ENCODE measurements at regions not wholly inside any gene's neighbourhood (a gene's known extent, or its start where the extent isn't known, plus 50 kb on each side); places are given as distances from the start of the nearest gene placed in this dataset.
"Not testable (repeated sequence)": the region's sequence is repeated elsewhere in the genome, so short reads cannot be mapped to it uniquely, and the experiment has no call there.

DNA sequence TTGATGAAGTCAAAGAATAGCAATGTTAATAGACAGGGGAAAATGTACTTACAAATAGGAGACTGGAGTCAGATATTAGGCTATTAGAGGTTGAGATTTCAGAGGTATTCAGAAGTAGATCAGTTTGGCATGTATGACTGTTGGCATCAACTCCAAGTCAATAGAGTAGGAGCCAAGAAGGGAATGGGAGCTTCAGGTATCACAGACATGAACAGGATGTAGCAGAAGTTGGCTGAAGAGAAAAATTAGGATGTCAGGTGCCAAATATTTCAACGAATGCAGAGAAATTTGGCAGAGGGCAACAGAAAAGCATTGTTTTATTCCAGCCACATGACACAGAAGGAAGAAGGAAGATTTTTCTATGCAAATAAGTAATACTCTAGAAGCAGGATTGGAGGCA, 69.7 kb downstream of the GLYATL1 start:
- no peak for DNase-seq

DNA sequence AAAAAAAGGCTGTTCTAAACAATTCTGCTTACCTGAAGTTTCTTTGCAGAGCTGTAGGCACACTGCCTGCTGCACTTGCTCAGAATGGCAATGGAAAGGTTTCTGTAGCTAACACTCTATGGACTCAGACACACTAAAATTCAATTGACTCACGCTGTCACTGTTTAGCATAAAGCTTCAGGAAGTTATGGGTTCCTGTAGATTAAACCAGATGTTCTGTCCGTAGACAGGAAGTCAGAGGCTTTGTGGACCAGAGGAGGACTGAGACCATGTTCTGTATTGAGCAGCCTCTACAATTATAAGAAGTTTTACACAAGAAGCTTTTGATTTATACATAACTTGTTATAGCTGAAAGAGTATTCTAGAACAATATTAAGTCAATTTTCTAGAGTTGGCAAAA, 70.4 kb downstream of the GLYATL1 start:
- DNase-seq: peak; percentile 65

DNA sequence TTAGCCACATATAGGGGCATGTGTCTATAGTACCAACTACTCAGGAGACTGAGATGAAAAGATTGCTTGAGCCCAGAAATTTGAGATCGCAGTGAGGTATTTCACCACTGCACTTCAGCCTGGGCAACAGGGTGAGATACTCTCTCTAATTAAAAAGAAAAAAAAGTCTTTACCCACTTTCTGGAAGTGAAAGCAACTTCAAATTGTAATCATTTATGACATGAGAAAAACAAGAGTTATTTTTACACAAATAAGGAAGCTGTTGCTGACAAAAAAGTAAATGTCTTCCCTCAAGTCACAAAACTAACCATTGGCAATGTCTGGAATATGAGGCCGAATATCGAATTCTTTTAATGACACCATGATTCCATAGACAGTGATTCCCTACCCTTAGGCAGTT, 71.4 kb downstream of the GLYATL1 start:
- no peak for DNase-seq

DNA sequence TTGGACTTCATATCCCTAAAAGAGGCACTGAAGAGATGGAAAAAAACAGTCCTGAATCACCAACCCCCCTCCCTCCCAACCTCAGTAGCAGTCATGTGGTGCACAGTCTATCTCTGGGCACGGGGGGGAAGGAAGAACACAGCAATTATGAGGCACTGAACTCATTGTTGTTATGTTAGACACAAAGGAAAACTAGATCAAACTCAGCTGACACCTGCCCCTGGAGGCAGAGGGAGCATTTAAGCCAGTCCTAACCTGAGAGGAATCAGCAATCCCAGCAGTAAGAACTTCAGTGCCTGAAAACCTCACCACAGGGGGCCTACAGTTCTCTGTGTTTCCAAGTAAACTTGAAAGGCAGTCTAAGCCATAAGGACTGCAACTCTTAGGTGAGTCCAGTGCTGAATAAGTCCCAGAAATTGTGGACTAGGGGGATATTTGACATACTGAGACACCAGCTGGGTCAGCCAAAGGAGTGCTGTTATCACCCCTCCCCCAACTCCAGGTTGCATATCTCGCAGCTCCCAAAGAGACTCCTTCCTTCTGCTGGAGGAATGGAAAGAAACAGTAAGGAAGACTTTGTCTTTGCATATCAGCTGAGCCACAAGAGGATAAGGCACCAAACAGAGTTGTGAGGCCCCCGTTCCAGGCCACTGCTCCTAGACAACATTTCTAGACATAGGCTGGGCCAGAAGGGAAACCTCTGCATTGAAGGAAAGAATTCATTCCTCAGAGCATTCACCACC, 72.5 kb downstream of the GLYATL1 start:
- no peak for DNase-seq

DNA sequence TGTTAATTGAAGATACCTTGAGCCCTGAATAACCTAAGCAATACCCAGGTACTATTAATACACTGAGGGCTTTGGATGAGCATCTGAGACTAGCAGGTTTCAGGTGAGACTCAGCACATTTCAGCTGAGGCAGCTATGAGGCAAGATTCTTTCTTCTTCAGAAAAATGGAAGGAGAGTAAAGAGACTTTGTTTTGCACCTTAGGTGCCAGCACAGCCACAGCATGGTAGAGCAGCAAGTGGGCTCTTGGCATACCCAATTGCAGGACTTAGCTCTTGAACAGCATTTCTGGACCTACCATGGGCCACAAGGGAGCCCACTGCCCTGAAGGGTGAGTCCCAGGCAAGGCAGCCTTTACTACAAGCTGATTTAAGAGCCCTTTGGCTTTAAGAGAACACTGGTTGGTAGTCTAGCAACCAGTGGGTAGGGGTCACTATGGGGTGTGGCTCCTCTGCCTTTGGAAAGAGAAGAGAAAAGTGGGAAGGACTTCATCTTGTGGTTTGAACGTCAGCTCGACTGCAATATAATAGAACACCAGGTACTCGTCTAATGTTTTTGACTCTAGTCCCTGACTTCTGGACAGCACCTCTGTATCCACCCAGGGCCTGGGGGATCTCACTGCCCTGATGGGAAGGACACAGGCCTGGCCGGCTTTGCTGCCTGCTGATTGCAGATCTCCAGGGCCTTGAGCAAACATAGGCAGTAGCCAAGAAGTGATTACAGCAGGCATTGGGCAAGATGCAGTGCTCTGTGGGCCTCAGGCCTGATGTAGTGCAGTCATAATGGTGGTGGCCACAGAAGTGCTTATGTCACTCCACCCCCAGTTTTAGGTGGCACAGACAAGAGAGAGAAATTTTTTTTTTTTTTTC, 73.3 kb downstream of the GLYATL1 start:
- DNase-seq: no peak

DNA sequence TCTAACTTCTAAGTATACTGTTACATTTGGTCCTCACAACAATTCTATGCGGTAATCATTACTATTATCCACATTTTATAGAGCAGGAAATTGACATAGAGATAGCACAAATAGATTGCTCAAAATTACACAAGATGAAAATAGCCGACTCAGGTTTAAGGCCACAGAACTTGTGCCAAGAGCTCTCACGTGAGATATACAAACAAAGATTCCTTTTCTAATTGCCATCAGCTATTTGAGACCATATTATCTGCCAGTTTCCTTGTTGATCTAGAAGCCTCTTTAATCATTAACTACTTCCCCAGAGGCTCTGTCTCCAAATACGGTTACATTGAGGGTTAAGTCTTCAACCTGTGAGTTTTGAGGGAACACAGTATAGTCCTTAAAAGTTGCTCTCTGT, 61.0 kb upstream of the GLYATL1B start:
- DNase-seq: no peak

DNA sequence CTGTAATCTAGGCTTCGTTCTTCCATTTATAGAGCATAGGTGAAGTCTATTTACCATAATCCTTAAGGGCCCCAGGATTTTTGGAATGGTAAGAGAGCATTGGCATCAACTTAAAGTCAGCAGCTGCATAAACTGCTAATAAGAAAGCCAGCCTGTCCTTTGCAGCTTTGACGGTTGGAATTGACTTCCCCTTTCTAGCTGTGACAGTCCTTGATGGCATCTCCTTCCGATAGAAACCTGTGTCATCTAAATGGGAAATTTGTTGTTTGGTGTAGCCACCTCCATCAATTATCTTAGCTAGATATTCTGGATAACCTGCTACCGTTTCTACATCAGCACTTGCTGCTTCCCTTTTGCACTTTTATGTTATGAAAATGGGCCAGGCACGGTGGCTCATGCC, 58.0 kb upstream of the GLYATL1B start:
- peak; percentile 7 for DNase-seq

DNA sequence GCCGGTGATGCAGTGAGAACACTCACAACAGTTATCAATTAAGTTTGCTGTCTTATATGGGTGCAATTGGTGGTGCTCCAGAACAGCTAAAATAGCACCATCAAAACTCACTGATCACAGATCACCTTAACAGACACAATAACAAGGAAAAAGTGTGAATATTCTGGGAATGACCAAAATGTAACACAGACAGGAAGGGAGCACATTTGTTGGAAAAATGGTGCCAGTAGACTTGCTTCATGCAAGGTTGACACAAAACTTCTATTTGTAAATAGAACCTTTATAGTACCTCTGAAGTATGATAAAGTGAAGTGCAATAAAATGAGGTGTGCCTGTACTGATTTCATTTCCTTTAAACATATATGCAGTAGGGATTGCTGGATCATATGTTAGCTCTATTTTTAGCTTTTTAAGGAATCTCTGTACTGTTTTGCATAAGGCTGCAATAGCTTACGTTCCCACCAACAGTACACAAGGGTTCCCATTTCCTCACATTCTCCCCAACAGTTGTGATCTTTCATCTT, 56.7 kb upstream of the GLYATL1B start:
- no peak for DNase-seq

DNA sequence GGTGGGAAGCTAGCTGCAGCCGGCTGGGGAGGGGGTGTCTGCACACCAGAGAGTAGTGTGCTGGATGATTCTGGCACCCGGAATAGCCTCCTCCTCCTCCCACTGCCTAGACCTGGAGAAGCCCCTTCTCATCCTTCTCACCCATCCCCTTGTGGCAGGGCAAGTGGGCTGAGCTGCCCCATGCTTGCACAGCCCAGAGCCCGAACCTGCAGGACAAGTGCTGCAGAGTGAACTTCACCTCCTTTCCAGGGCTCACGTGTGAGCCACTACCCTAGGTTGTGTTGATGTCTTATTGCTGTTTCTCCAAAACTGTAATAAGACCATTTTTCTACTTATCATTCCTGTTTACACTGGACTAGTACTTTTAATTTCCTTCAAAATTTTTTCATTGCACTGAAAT, 56.1 kb upstream of the GLYATL1B start:
- no peak for DNase-seq

DNA sequence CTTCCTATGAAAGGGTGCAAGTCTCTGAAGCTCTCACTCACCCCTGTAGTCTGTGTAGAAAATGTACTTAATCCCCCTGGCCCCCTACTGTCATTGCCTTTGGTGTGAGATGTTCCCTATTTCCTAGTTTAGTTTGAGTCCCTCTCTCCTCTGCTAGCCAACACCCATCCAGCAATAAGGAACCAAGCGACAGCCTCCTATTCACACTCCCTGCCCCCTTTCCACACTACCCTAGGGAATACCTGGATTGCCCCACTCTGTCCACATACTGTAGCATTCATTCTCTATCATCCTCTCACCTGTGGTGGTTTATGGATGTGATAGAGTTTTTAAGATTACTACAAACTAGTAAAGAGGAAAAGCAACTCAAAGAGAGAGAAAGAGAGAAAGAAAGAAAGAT, 54.4 kb upstream of the GLYATL1B start:
- DNase-seq: not testable (repeated sequence)
